ENCODE measurements at regions not wholly inside any gene's neighbourhood (a gene's known extent, or its start where the extent isn't known, plus 50 kb on each side); places are given as distances from the start of the nearest gene placed in this dataset.

- peaks cover 5% of the 10 kb centered on the region for H3K27me3 Mint-ChIP-seq (ENCODE audit: insufficient read depth)
- H3K27ac Mint-ChIP-seq = no peak overlapping the region
- intact Hi-C loops (cut with micrococcal nuclease) = no loop called here
- no peak for DNase-seq (ENCODE audit: low spot score)
- no peak overlapping the region for H3K4me3 Mint-ChIP-seq
- H3K9me3 Mint-ChIP-seq = no peaks in the 10 kb centered on the region
- no peaks in the 10 kb centered on the region for H3K36me3 Mint-ChIP-seq (ENCODE audit: low read depth)
- H3K4me1 Mint-ChIP-seq (ENCODE audit: low read depth) = no peaks in the 10 kb centered on the region
Observed at GRCh38 chr12:91417650-91418049, 235.0 kb upstream of the DCN start.

DNA sequence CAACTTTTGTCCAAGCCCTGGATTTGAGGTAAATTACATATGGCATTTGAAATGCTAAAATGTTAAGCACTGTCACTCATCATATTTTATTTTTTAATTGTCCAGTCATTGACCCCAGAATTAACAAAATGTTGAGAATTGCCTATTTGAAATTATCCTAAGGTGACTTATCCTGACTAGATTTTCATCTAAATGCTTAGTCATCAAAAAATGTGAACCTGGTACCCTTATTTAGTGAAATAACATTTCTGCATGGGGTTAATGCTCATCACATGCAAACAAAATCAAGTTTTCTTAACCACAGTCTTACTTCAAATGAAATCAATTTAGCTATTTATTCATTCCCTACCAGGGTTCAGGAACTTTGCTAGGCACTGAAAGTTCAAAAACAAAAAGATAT is 232.0 kb upstream of the DCN start:
- Mint-ChIP-seq H3K4me1 (ENCODE audit: low read depth) (no peaks in the 10 kb centered on the region), H3K27ac (no peak overlapping the region), H3K4me3 (no peak overlapping the region), H3K36me3 (ENCODE audit: low read depth) (no peaks in the 10 kb centered on the region), H3K27me3 (ENCODE audit: insufficient read depth) (peaks cover 3% of the 10 kb centered on the region), H3K9me3 (no peaks in the 10 kb centered on the region)
- intact Hi-C loops (cut with micrococcal nuclease) = no loop called here
- DNase-seq (ENCODE audit: low spot score) = no peak

DNA sequence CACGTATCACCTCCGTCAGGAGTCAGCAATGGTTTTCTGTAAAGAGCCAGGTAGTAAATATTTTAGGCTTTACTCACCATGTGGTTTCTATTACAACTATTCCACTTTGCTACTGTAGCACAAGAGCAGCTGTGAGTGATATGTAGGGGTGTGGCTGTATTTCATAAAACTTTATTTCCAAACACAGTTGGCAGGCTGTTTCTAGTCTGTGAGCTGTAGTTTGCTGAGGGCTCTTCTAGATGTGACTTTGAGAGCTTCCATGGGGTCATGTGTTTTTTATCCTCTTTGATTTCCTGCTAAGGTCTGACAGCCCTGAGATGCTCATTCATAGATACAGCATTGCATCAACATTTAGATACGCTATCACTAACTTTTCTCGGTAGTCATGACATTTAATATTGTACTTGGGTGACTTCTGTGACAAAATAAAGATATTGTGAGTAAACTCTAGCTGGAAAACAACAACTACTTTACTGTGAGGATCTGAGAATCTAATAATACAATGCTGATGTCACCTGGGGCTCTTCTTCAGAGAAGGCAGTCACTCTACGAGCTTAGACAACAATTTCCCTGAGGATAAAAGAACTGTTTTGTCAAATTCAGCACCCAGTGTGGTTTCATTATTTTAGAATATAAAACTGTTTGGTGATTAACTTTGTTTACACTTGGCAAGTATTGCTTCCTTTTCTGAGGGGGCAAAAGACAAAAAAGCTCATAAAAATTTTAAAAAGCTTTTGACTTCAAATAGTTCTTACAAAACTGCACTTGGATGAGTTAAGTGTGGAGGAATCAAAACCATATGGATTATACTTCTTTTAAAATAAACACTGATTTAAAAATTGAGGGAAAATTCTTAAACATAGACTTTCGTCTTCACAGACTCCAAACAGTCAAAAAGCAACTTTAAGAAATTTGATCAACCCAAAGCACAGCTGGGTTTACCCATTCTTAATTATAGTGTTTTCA is 231.2 kb upstream of the DCN start:
- intact Hi-C loops (cut with micrococcal nuclease) = no loop called here

DNA sequence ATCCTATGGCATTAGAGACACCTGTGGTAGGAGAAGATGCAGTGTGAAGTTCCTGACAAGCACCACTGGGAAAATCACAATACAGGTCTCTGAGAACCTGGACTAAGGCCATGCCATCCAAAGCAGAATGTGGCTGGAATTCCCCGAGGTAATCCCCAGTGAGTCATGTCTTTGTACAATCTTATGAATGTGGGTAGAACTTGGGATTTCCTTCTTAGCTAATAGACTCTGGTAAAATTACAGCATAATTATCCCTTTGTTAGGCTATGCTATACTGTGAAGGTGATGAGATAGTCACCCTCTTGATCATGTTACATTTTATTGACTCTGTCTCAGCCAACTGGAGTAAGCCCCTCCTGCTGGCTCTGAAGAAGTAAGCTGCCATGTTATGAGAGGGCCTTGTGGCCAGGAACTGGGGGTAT is 224.3 kb upstream of the DCN start:
- Mint-ChIP-seq H3K4me1 (ENCODE audit: low read depth) (no peaks in the 10 kb centered on the region), H3K9me3 (no peaks in the 10 kb centered on the region), H3K27ac (no peak overlapping the region), H3K27me3 (ENCODE audit: insufficient read depth) (peaks cover 3% of the 10 kb centered on the region), H3K36me3 (ENCODE audit: low read depth) (no peaks in the 10 kb centered on the region), H3K4me3 (no peak overlapping the region)
- intact Hi-C loops (cut with micrococcal nuclease) = no loop called here
- DNase-seq (ENCODE audit: low spot score) = no peak

More for the DNA sequence above, 231.2 kb upstream of the DCN start:
- H3K4me1 Mint-ChIP-seq (ENCODE audit: low read depth) = no peaks in the 10 kb centered on the region
- no peaks in the 10 kb centered on the region for H3K9me3 Mint-ChIP-seq
- H3K36me3 Mint-ChIP-seq (ENCODE audit: low read depth) = no peaks in the 10 kb centered on the region
- DNase-seq (ENCODE audit: low spot score) = no peak
- H3K27me3 Mint-ChIP-seq (ENCODE audit: insufficient read depth) = peaks cover 3% of the 10 kb centered on the region
- H3K4me3 Mint-ChIP-seq = no peak overlapping the region
- H3K27ac Mint-ChIP-seq = no peak overlapping the region

DNA sequence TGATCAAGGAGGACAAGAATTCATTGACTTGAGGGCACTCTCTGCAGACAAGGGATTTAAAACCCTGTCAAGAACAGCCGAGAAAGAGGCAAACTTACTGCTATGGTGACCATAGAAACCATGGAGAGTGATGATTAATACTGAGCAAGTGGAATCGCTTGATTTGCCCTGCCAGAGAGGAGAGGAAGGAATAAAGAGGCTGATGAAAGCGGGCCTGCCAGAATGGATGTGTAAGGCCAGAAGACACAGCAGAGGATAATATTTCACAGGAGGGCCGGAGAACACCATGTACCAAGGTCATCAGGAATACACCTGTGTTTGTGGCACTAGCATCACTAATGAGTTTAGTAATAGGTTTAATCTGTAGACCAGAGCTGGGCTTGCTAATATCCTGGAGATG is 221.8 kb upstream of the DCN start:
- no peaks in the 10 kb centered on the region for H3K27me3 Mint-ChIP-seq (ENCODE audit: insufficient read depth)
- no peaks in the 10 kb centered on the region for H3K36me3 Mint-ChIP-seq (ENCODE audit: low read depth)
- intact Hi-C loops (cut with micrococcal nuclease) = no loop called here
- no peak for DNase-seq (ENCODE audit: low spot score)
- H3K4me1 Mint-ChIP-seq (ENCODE audit: low read depth) = no peaks in the 10 kb centered on the region
- H3K4me3 Mint-ChIP-seq = no peak overlapping the region
- no peaks in the 10 kb centered on the region for H3K9me3 Mint-ChIP-seq
- H3K27ac Mint-ChIP-seq = no peak overlapping the region

- DNase-seq (ENCODE audit: low spot score) = no peak
- H3K36me3 Mint-ChIP-seq (ENCODE audit: low read depth) = no peaks in the 10 kb centered on the region
- H3K4me1 Mint-ChIP-seq (ENCODE audit: low read depth) = no peaks in the 10 kb centered on the region
- H3K27me3 Mint-ChIP-seq (ENCODE audit: insufficient read depth) = no peaks in the 10 kb centered on the region
- H3K27ac Mint-ChIP-seq = no peak overlapping the region
- no peaks in the 10 kb centered on the region for H3K9me3 Mint-ChIP-seq
- intact Hi-C loops (cut with micrococcal nuclease) = loop anchor here (2.0 kb wide), 1 partner anchor 44 kb away; no protein-coding TSS in a partner anchor
- no peak overlapping the region for H3K4me3 Mint-ChIP-seq
Observed at GRCh38 chr12:91401190-91401589, 218.6 kb upstream of the DCN start.

DNA sequence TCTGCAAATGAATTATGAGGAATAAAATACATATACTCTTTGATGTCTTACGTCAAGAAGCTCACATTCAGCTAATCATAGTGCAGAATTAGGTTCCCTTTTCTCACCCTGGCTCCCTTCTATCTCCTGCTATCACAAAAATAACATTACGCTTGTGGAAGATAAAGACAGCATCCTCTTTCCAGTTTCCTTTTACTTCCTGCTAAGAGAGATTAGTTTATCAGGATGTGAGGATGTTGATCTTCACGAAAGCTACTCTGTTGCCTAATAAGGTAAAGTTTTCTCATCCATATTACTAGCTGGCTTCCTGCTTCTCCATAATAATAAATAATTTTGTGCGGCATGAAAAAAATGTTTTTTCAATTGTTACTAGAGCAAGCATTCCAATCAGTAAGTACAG is 217.7 kb upstream of the DCN start:
- H3K36me3 Mint-ChIP-seq (ENCODE audit: low read depth) = no peaks in the 10 kb centered on the region
- no peaks in the 10 kb centered on the region for H3K9me3 Mint-ChIP-seq
- intact Hi-C loops (cut with micrococcal nuclease) = loop anchor here (2.0 kb wide), 1 partner anchor 43 kb away; no protein-coding TSS in a partner anchor
- H3K27me3 Mint-ChIP-seq (ENCODE audit: insufficient read depth) = no peaks in the 10 kb centered on the region
- no peak for DNase-seq (ENCODE audit: low spot score)
- no peak overlapping the region for H3K4me3 Mint-ChIP-seq
- H3K4me1 Mint-ChIP-seq (ENCODE audit: low read depth) = no peaks in the 10 kb centered on the region
- H3K27ac Mint-ChIP-seq = no peak overlapping the region

DNA sequence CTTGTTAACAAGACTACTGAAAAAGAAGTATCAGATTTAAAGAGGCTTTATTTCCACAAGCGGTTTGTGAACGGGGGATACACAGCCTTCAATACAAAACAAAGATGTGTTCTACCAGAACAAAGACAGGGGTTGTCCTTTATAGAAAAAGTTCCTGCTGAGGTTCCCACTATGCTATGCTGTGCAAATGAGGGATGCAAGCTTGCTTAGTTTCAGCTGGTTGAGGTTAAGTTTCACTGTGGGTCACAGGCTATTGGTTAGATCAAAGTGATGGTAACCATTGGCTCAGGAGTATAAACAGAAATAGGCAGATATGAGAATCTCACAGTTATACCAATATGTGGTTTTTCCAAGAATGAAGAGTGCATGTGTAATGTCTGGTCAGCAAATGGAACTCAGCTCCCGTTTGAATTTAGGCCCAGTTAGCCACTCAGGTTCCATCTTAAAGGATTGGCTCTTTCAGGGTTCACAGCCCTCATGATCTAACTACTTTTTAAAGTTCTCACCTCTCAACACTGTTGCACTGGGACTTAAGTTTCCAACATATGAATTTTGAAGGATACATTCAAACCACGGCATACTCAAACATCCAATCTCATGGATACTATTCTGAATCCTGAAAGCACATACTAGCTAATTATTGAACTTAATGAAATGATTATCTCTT is 215.4 kb upstream of the DCN start:
- H3K4me3 Mint-ChIP-seq = no peak overlapping the region
- no peaks in the 10 kb centered on the region for H3K27me3 Mint-ChIP-seq (ENCODE audit: insufficient read depth)
- peaks cover 6% of the 10 kb centered on the region for H3K9me3 Mint-ChIP-seq
- no peak overlapping the region for H3K27ac Mint-ChIP-seq
- H3K36me3 Mint-ChIP-seq (ENCODE audit: low read depth) = no peaks in the 10 kb centered on the region
- H3K4me1 Mint-ChIP-seq (ENCODE audit: low read depth) = no peaks in the 10 kb centered on the region
- intact Hi-C loops (cut with micrococcal nuclease) = no loop called here
- DNase-seq (ENCODE audit: low spot score) = no peak

GRCh38 chr12:91396293-91396692 is 213.7 kb upstream of the DCN start:
- Mint-ChIP-seq H3K27ac (no peak overlapping the region), H3K36me3 (ENCODE audit: low read depth) (no peaks in the 10 kb centered on the region), H3K4me1 (ENCODE audit: low read depth) (no peaks in the 10 kb centered on the region), H3K27me3 (ENCODE audit: insufficient read depth) (no peaks in the 10 kb centered on the region), H3K9me3 (peaks cover 6% of the 10 kb centered on the region), H3K4me3 (no peak overlapping the region)
- no peak for DNase-seq (ENCODE audit: low spot score)
- intact Hi-C loops (cut with micrococcal nuclease) = no loop called here

DNA sequence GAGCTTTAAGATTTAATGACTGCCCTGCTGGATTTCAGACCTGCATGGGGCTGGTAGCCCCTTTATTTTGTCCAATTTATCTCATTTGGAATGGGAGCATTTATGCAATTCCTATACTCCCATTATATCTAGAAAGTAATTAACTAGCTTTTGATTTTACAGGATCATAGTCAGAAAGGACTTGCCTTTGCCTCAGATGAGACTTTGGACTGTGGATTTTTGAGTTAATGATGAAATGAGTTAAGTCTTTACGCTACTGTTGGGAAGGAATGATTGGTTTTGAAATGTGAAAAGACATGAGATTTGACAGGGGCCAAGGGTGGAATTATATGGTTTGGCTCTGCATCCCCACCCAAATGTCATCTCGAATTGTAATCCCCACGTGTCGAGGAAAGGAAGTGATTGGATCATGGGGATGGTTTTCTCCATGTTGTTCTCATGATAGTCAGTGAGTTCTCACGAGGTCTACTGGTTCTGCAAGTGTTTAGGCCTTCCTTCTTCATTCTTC is 213.1 kb upstream of the DCN start:
- no peaks in the 10 kb centered on the region for H3K27me3 Mint-ChIP-seq (ENCODE audit: insufficient read depth)
- H3K27ac Mint-ChIP-seq = no peak overlapping the region
- peaks cover 6% of the 10 kb centered on the region for H3K9me3 Mint-ChIP-seq
- H3K36me3 Mint-ChIP-seq (ENCODE audit: low read depth) = no peaks in the 10 kb centered on the region
- no peaks in the 10 kb centered on the region for H3K4me1 Mint-ChIP-seq (ENCODE audit: low read depth)
- DNase-seq (ENCODE audit: low spot score) = no peak
- intact Hi-C loops (cut with micrococcal nuclease) = no loop called here
- no peak overlapping the region for H3K4me3 Mint-ChIP-seq

DNA sequence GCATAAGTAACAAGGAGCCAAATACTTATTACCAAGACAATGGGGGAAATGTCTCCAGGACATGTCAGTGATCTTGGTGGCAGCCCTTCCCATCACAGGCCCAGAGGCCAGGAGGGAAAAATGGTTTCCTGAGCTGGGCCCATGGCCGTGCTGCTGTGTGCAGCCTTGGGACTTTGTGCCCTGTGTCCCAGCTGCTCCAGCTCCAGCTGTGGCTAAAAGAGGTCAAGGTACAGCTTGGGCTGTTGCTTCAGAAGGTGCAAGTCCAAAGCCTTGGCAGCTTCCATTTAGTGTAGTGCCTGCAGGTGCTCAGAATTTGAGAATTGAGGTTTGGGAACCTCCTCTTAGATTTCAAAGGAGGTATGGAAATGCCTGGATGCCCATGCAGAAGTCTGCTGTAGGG is 212.3 kb upstream of the DCN start:
- DNase-seq (ENCODE audit: low spot score) = no peak
- Mint-ChIP-seq H3K27me3 (ENCODE audit: insufficient read depth) (no peaks in the 10 kb centered on the region), H3K27ac (no peak overlapping the region), H3K4me3 (no peak overlapping the region), H3K4me1 (ENCODE audit: low read depth) (no peaks in the 10 kb centered on the region), H3K36me3 (ENCODE audit: low read depth) (no peaks in the 10 kb centered on the region), H3K9me3 (peaks cover 6% of the 10 kb centered on the region)
- intact Hi-C loops (cut with micrococcal nuclease) = no loop called here

- Mint-ChIP-seq H3K9me3 (no peaks in the 10 kb centered on the region), H3K36me3 (ENCODE audit: low read depth) (no peaks in the 10 kb centered on the region), H3K4me1 (ENCODE audit: low read depth) (no peaks in the 10 kb centered on the region), H3K27me3 (ENCODE audit: insufficient read depth) (peaks cover 4% of the 10 kb centered on the region), H3K27ac (no peak overlapping the region), H3K4me3 (no peak overlapping the region)
- DNase-seq (ENCODE audit: low spot score) = no peak
- intact Hi-C loops (cut with micrococcal nuclease) = loop anchor here (10.0 kb wide), 1 partner anchor 936 kb away; no protein-coding TSS in a partner anchor
Observed at GRCh38 chr12:91388573-91388972, 206.0 kb upstream of the DCN start.

All from activated T-helper 1 cell treated with anti-CD3 and anti-CD28 coated beads, Interleukin-12 subunit alpha, Interleukin-12 subunit beta, Interleukin-2, Interleukin-4 antibody, amounts not matched to agents 30 ng/mL and 10 ng/mL and 1 ng/mL, durations not matched to agents 14 hours and 24 hours and 36 hours (primary cell).